ENCODE measurements at regions not wholly inside any gene's neighbourhood (a gene's known extent, or its start where the extent isn't known, plus 50 kb on each side); places are given as distances from the start of the nearest gene placed in this dataset.

- intact Hi-C loops (cut with DNase I): no loop called here
- H3K4me1 ChIP-seq: peaks cover 0 to 9% of the 10 kb centered on the region in 2 donors
- 93 to 97% methylated on average over 20 of the region's 20 CpGs for WGBS, 2 donors
- H3K4me3 ChIP-seq (replicated peaks in 1 of 3): no peak overlapping the region
- no peaks in the 10 kb centered on the region for H3K36me3 ChIP-seq
- H3K27ac ChIP-seq: no peak overlapping the region
- TF ChIP-seq POLR2A (IDR thresholded peaks at IDR 0.05) (no peak), CTCF (IDR thresholded peaks at IDR 0.05) (no peak)
- H3K27me3 ChIP-seq: no peaks in the 10 kb centered on the region
- H3K9me3 ChIP-seq: no peaks in the 10 kb centered on the region
- DNase-seq: no peak
These were observed 133.8 kb upstream of the PHACTR3 start for GRCh38 chr20:59470521-59470920.

GRCh38 chr20:59471653-59472421 is 132.5 kb upstream of the PHACTR3 start:
- TF ChIP-seq CTCF (IDR thresholded peaks at IDR 0.05) (no peak), POLR2A (IDR thresholded peaks at IDR 0.05) (no peak)
- intact Hi-C loops (cut with DNase I): no loop called here
- WGBS, 2 donors: 45 to 50% methylated on average over 12 of the region's 12 CpGs

GRCh38 chr20:59473742-59474141 is 130.6 kb upstream of the PHACTR3 start:
- DNase-seq: no peak
- no peaks in the 10 kb centered on the region for H3K27me3 ChIP-seq
- H3K4me1 ChIP-seq: peaks cover 0 to 4% of the 10 kb centered on the region in 2 donors
- TF ChIP-seq CTCF (IDR thresholded peaks at IDR 0.05): no peak
- TF ChIP-seq POLR2A (IDR thresholded peaks at IDR 0.05): no peak
- intact Hi-C loops (cut with DNase I): no loop called here
- WGBS, 2 donors: 86 to 94% methylated on average over 2 of the region's 2 CpGs
- no peaks in the 10 kb centered on the region for H3K36me3 ChIP-seq
- H3K4me3 ChIP-seq (replicated peaks in 1 of 3): no peak overlapping the region
- H3K9me3 ChIP-seq: no peaks in the 10 kb centered on the region
- H3K27ac ChIP-seq: no peak overlapping the region

More at GRCh38 chr20:59471653-59472421, 132.5 kb upstream of the PHACTR3 start:
- H3K4me1 ChIP-seq: peaks cover 0 to 9% of the 10 kb centered on the region in 2 donors
- H3K36me3 ChIP-seq: no peaks in the 10 kb centered on the region
- DNase-seq: no peak
- no peak overlapping the region for H3K27ac ChIP-seq
- H3K9me3 ChIP-seq: no peaks in the 10 kb centered on the region
- no peak overlapping the region for H3K4me3 ChIP-seq (replicated peaks in 1 of 3)
- H3K27me3 ChIP-seq: no peaks in the 10 kb centered on the region

- Histone ChIP-seq H3K27ac (no peak overlapping the region), H3K9me3 (no peaks in the 10 kb centered on the region), H3K4me3 (replicated peaks in 1 of 3) (no peak overlapping the region), H3K36me3 (no peaks in the 10 kb centered on the region), H3K27me3 (no peaks in the 10 kb centered on the region), H3K4me1 (no peaks in the 10 kb centered on the region)
- WGBS, 2 donors: 70 to 78% methylated on average over 10 of the region's 10 CpGs
- intact Hi-C loops (cut with DNase I): no loop called here
- TF ChIP-seq CTCF (IDR thresholded peaks at IDR 0.05) (no peak), POLR2A (IDR thresholded peaks at IDR 0.05) (no peak)
- no peak for DNase-seq
These were observed 123.3 kb upstream of the PHACTR3 start for GRCh38 chr20:59481067-59481466.

GRCh38 chr20:59481477-59482018 is 122.8 kb upstream of the PHACTR3 start:
- intact Hi-C loops (cut with DNase I): no loop called here
- no peak overlapping the region for H3K4me3 ChIP-seq (replicated peaks in 1 of 3)
- H3K27me3 ChIP-seq: no peaks in the 10 kb centered on the region
- H3K9me3 ChIP-seq: no peaks in the 10 kb centered on the region
- H3K36me3 ChIP-seq: no peaks in the 10 kb centered on the region
- H3K27ac ChIP-seq: no peak overlapping the region
- no peaks in the 10 kb centered on the region for H3K4me1 ChIP-seq
- DNase-seq: no peak
- no peak for TF ChIP-seq CTCF (IDR thresholded peaks at IDR 0.05)
- TF ChIP-seq POLR2A (IDR thresholded peaks at IDR 0.05): no peak
- 85 to 90% methylated on average over 10 of the region's 10 CpGs for WGBS, 2 donors

All from thyroid gland (tissue), 4 donors.